Embryonic facial prominence (tissue), 1 donor: ENCODE measurements at regions not wholly inside any gene's neighbourhood (a gene's known extent, or its start where the extent isn't known, plus 50 kb on each side); places are given as distances from the start of the nearest gene placed in this dataset.
"Not testable (repeated sequence)": the region's sequence is repeated elsewhere in the genome, so short reads cannot be mapped to it uniquely, and the experiment has no call there.

Experiments
- DNase-seq: peaks from one replicate; pipeline ENCODE4 v3.0.0-alpha.2; 2016; ENCODE audit errors: extremely low spot score

- DNase-seq: no peak
Measured at GRCh38 chrX:123085311-123085940, 98.7 kb upstream of the GRIA3 start.

GRCh38 chrX:123086768-123087167 lies 97.3 kb upstream of the GRIA3 start:
- DNase-seq: no peak

GRCh38 chrX:123087326-123087725 lies 96.8 kb upstream of the GRIA3 start:
- DNase-seq: no peak

- DNase-seq: no peak
Measured at GRCh38 chrX:123088331-123088730, 95.7 kb upstream of the GRIA3 start.

- no peak for DNase-seq
Measured at GRCh38 chrX:123088930-123089329, 95.1 kb upstream of the GRIA3 start.

- no peak for DNase-seq
Measured at GRCh38 chrX:123093792-123094191, 90.3 kb upstream of the GRIA3 start.

- DNase-seq: no peak
Measured at GRCh38 chrX:123108513-123109427, 75.3 kb upstream of the GRIA3 start.

GRCh38 chrX:123121241-123121640 lies 62.8 kb upstream of the GRIA3 start:
- no peak for DNase-seq

GRCh38 chrX:123129805-123130204 lies 54.3 kb upstream of the GRIA3 start:
- DNase-seq: not testable (repeated sequence)
